NCI-H2196 treated with DMSO at 0.1 percent for 48 hours (cell line): ENCODE measurements at regions not wholly inside any gene's neighbourhood (a gene's known extent, or its start where the extent isn't known, plus 50 kb on each side); places are given as distances from the start of the nearest gene placed in this dataset.
"Not testable (repeated sequence)": the region's sequence is repeated elsewhere in the genome, so short reads cannot be mapped to it uniquely, and the experiment has no call there.

ENCODE experiments used
- DNase-seq: peaks from one replicate; lab custom pipeline; 2025; ENCODE audit not compliant: unreplicated experiment; lab: John Stamatoyannopoulos, UW

DNA sequence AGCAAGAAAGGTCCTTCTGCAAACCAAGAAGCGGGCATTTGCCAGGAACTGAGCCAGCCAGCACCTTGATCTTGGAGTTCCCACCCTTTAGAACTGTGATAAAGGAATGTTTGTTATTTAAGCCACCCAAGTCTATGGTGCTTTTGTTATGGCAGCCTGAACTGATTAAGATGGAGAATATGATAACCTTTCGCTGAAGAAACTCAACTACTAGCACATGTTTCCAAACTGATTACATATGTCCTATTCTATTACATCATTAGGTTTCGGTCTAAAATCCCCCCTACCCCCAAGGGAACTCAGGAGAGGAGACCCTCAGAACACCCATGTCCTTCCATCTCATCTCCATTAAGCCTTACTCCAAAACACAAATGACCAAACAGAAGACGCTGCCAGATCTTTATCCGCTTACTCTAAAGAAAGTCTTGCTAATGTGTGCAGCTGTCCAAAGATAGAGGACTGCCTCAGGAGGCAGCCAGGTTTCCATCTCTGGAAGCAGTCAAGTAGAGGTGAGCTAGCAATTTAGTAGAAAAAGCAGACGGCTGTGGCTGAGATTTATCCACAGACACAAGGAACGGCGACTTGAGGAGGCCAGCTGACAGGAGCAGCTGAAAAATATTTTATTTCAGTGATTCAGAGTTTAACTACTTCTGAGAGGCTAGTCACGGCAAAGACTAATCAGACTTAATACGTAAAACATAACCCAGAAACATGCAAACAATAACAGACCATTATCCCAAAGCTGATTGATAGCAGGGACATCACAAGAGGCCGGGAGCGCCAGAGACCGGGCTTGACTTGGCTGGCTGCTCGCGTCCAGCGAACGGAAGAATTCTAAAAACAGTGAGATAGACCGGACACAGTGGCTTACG lies 611.4 kb upstream of the CDH5 start:
- no peak for DNase-seq

DNA sequence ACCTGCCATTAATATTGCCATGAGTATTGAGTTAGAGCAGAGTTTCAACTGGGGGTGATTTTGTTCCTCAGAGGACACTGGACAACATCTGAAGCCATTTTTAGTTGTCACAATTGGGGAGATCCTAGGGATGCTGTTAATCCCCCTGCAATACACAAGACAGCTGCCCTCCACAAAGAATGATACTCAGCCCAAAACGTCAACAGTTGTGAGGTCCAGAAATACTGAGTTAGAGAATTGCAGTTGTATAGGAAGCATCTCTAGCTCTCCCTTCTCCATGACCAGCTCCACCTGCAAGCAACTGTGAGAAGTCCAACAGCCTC lies 614.0 kb upstream of the CDH5 start:
- no peak for DNase-seq

DNA sequence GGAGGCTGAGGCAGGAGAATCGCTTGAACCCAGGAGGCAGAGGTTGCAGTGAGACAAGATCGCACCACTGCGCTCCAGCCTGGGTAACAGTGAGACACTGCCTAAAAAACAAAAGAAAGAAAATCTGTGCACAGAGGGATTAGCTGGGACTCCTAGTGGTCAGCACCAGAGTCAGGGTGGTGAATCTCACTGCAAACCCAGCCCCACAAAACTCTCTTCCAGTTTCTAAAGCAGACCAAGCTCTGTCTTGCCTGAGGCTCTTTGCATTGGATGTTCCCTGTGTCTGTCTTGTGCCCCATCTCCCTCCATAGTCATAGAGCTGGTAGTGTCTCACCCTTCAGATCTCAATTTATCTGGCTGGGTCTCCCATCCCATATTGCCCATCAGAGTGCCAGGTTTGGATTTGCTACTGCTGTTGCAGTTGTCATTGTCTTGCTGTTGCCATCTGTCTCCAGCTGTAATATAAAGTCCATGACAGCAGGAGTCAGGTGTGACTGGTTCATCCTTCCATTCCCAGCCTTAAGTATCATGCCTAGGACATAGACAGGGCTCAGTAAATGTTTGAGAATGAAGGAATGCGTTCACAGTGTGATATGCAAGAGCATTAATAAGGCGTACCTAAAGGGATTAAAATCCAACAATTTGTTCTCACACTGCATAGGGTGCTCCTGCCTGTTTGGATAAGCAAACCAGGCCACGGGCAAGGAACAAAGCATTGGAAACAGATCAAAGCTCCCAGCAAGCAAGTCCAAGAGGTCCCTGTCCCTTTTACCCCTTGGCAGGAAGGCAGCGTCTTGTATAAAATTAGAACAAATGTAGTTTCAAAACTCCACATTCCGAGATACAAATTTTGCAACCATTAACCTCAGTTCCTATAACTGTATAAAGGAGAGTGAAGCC lies 614.6 kb upstream of the CDH5 start:
- no peak for DNase-seq

DNA sequence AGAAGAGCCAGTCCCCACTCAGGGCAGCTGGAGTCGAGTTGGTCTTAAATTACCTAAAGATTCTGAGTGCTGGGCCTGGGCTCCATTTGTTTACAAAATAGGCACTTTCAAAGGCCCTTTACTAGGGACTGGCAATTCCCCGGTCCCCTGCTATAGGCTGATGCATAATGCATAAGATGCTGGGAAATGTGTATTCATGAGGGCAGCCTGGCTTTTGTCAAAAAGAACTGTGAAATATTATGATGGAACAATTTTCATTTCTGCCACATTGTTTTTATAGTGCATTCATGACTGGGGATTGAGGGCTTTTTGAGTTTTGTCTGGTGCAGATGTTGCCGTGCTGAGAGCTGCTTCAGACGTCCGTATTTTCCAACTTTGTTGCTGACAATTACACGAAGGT lies 617.0 kb upstream of the CDH5 start:
- DNase-seq = no peak

DNA sequence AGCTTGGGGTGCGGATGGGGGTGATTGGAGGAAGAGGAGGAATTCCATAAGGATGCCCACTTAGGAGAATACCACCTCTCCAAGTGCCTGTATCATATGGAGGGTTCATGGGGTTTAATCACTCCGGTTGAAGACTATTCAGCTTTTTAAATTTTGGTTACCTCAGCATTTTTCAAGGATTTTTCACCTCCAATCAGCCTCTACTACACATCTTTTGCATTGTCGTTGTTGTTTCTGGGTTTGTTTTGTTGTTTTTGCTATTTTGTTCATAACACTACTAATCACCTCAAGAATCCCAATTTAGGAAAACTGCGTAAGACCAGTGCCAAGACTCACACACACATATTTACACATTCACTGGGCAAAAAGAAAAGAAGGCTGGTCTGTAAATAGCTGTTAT lies 619.5 kb upstream of the CDH5 start:
- DNase-seq = no peak

DNA sequence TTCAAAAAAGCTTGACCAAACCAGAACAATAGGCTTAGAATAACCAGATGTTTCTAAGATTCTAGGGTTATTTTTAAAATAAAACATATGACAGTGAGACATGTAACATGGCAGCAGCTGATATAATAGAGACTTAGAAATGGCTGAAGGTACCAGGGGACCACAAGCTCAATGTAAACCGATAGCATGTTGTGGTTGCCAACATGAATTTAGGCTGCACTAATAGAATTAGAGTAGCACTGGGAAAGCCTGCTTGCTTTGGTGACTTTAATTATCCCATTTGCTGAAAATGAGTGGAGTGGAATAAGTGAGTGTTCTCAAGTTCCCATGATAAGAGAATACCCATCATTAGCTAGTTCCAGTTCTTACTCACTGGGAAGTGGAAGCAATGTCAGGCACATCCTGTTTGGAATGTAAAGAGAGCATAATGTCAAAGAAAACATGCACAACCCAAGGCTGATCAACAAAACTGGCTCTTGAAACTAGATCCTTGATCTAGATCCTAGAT lies 621.2 kb upstream of the CDH5 start:
- no peak for DNase-seq

DNA sequence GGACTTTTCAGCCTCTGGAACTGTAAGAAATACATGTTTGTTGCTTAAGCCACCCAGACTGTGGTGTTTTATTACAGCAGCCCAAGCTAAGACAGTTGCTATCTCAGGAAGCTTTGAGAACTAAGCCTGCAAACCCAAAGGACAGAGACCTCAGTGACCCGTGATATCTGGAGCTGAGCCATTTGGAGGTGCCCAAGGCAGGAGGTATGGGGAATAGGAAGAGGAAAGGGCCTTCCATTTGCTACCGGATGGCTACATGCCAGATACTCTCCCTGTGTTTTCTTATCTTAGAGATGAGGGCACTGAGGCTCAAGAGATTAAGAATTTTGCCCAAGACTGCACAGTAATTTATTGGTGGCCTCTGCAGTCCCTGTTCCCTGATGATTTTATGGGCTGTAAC lies 622.1 kb upstream of the CDH5 start:
- no peak for DNase-seq

DNA sequence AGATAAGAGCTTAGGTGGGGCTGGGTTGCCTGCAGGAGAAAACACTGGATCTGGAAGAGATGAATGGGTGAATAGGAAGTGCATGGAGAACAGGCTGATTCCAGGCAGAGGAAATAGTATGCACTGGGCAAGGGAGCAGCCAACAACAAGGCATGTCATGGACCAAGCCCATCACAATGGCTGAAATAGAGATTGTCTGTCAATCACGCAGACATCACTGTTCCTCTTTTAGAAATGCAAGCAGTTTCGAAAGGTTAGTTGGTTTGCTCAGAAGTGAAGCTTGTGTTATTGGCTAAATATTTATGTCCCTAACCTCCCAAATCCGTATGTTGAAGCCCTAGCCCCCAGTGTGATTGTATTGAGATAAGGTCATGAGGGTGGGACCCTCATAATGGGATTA lies 621.7 kb upstream of the CDH11 start:
- no peak for DNase-seq

DNA sequence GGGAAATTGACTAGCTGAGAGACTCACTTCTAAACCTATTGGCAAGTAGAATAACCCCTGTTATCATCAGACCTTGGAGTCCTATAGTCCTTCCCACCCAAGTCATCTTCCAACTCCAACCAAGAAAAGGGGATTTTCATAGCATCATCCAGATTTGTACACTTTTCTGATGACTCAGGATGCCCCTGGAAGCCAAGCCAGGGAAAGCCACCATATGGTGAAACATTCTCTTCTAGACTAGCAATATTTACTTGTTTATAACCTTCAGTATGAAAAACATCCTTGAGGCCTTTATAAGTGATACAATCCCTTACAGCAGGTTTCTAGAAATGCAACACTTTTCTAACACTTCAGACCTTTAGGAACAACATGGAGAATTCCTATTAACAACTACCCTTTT lies 618.8 kb upstream of the CDH11 start:
- no peak for DNase-seq

DNA sequence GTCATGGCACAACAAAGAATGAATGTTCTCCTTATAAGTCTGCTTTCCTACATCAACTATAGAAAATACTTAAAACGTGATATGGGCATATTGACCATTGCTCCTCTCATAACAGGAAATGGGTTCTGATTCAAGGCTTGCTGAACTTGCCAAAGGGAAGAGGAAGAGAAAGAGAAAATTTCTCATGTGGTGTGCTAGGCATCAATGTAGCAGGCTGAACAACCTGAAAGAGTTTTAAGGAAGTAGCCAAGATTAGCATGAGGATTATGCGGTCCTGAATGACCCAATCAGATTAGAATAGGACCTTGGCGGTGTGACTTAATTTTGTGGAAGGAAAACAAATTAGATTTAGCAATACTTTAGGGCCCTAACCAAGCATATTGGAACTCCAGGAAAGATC lies 617.7 kb upstream of the CDH11 start:
- DNase-seq = no peak

DNA sequence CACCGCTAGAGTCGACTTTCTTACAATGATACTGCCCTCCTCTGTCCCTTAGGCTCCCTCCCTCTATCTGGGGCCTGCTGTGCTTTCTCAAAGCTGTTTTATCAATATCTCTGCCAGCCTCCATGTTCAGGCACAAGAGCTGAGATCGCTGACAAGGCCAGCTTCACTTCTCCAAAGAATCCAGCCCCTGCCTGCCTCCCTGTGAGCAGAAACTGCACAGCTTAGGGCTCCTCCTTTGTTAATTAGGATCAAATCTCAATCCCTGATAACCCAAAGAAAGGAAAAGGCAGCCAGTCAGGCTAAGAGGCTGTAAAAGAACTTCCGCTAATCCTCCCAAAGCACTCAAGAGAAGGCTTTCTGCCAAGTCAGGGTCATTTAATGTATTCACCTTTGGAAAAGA lies 616.0 kb upstream of the CDH11 start:
- no peak for DNase-seq

DNA sequence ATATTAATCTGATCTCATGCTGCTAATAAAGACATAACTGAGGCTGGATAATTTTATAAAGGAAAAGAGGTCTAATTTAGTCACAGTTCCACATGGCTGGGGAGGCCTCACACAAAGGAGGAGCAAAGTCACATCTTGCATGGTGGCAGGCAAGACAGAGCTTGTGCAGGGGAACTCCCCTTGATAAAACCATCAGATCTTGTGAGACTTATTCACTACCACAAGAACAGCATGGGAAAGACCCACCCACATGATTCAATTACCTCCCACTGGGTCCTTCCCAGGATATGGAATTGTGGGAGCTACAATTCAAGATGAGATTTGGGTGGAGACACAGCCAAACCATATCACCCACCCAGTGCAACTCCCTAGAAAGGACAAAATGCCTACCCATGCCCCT lies 613.8 kb upstream of the CDH11 start:
- not testable (repeated sequence) for DNase-seq

DNA sequence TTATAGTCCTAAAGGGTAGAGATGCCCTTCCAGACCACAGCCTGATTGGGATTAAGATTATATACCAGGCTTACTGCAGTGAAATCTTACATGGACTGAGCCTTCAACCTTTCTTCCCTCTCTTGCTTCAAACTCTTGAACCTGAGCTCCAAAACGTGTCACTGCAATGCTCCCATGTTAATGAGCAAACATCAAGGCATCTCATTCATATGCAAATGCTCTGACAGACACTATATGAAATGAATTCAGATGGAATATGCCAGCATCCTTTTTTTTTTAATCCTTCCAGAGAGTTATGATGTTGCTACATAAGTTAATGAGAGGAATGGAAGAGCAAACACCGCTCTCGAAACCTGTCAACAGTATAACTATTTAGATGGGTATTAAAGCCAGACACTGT lies 611.9 kb upstream of the CDH11 start:
- DNase-seq = no peak

DNA sequence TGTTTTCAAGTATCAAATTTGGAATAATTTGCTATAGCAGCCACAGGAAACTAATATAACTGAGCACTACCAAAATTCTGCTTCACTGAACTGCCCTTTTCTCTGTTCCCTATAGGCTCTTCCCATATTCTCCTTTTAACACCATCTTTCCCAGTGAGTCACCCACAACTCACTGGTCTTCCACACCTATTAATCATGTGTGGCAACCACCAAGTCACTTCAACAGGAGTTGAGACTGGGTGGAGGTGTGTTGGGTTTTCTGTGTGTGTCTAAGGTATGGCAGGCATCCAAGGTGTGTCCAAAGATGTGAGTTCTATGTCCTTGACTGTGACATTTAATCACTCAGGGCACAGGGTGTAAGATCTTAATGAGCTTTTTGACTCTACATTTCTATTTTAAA lies 610.0 kb upstream of the CDH11 start:
- DNase-seq = no peak

DNA sequence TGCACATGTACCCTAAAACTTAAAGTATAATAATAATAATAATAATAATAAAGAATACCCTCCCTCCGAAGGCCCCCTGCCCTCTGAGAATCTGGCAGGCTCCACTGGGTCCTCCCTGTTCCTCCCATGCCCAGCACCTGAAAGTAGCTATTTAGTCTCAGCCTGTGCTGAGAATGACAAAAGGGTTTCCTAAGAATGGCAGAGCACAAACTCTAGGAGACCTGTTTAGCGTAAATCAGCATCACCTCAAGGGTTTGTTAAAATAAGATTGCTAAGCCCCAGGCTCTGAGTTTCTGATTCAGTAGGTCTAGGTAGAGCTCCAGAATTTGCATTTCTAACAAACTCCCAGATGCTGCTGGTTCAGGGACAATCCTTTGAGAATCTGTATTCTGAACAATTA lies 606.8 kb upstream of the CDH11 start:
- DNase-seq = no peak

DNA sequence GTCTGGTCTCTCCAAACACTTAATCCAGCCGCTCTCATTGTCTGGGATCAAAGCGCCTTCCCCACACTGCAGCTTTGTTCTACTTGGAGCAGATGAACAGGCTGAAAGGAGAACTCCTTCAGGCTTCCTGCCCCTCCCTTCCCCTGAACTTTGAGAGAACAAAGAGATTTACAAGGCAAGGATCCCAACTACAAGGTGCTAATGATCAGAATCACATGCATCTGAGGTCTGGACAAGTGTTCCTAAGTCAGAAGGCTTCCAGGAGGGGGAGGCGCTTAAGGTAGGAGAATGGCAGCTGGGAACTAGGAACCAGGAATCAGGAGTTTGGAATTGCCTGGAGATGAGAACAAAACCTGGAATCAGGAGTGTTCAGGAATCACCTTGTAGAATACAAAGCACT lies 606.3 kb upstream of the CDH11 start:
- no peak for DNase-seq

DNA sequence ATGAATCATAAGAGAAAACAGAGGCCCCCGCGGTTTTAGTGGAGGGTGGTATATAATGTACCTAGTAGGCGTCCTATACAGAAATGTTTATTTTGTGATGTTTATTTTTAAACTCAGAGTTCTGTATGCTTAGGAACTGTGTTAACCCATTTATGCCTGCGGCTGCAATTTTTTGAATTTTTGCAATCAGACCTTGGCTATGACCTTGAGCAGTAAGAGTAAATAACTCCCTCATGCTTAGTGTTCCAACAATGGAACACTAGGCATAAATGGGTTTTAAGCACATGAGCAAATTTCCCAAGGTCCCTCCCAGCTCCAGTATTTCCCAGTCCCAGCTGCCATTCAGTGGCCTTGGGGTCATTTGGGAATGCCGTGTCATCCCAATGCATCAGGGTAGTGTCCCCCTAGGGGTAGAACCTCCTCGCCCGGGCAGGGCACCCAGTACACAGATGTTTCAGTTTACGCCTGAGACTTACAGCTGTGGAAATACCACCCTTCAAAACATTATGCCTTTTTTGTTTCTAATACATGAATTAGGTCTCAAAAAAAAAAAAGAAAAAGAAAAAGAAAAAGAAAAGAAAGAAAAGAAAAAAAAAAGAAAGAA lies 605.8 kb upstream of the CDH11 start:
- DNase-seq = no peak

DNA sequence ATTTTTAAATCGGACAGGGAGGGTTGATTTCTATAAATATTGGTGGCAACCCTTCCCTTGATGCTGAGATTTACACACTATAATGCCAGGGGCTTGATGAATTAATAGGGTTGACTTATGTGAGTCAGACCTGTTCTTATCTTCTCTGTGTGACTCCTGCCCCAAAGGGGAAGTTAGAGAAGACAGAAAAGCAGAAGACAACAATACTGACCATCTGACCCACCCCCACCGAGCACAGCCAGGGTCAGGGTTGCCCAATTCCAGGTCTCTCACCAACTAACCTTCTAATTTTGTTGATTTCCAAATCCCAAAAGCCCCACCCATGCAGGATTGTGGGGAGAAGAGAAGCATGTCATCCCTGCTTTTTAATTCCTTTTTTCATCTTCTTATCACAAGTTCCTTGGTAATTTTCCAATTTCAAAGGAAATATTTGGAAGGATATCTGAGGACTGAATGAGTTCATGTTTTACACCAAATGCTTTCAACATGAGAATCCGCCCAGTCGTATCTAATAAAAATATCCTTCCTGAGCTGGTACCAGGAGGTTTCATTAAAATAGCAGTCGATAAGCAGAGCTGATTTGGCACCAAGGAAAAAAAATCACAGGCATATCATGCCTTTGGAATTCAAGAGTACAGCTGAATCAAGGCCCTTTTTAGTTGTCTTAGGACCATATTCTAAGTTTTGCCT lies 603.4 kb upstream of the CDH11 start:
- DNase-seq = no peak

DNA sequence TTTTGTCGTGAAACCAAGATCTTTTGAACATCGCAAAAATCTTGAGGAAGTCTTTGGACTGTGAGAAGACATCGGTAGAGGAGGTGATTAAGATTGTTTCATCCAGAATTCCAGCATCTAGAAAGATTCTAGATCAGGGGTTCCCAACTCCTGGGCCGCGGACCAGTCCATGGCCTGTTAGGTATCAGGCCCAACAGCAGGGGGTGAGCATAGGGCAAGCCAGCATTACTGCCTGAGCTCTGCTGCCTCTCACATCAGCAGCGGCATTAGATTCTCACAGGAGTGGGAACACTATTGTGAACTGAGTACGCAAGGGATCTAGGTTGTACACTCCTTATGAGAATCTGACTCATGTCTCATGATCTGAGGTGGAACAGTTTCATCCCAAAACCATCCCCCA lies 600.6 kb upstream of the CDH11 start:
- no peak for DNase-seq

DNA sequence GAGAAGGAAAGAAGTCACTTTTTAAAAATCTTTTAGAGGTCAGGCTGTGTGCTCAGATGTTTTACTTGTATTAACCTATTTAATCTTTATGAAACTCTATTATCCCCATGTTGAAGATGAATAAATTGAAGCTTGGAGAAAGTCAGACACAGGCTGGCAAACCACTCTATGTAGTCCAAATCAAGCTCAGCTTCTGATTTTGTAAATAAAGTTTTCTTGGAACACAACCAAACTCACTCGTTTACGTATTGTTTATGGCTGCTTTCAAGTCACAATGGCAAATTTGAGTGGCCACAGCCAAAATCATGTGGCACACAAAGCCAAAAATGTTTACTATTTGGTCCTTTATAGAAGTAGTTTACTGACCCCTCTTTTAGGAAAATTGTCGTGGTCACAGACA lies 596.0 kb upstream of the CDH11 start:
- no peak for DNase-seq
